Pancreas (tissue), 10 donors: ENCODE measurements at regions not wholly inside any gene's neighbourhood (a gene's known extent, or its start where the extent isn't known, plus 50 kb on each side); places are given as distances from the start of the nearest gene placed in this dataset.

Source experiments
- ATAC-seq, 4 donors: fragments of 200-7000 bp; cut with Tn5 transposase; one replicate each; pipeline versions ENCODE4 v1.8.0 to v1.9.1; 2020; ENCODE audit warnings: mild to moderate bottlenecking in 4 of 4, moderate library complexity in 4 of 4
- DNase-seq, 6 donors: peaks; one replicate each; pipeline ENCODE4 v3.0.0-alpha.2; 2020
- FAIRE-seq: peaks from 2 replicates; lab custom pipeline; 2012; peaks lifted over from hg19 to GRCh38; lab: Jason Lieb, UNC
- H3K27ac ChIP-seq, 4 donors: fragments of 200-600 bp; sonication (generic); 1 replicate in 3 of 4; 2 replicates in 1 of 4; pipeline versions ENCODE4 v1.5.0 to v1.8.0; 2020
- H3K27me3 ChIP-seq, 4 donors: fragments of 200-600 bp; one replicate each; pipeline ENCODE4 v1.8.0; 2021
- H3K36me3 ChIP-seq, 3 donors: fragments of 200-600 bp; sonication (generic) in 1 of 3; one replicate each; pipeline versions ENCODE4 v1.5.0 to v1.8.0; 2020 to 2021
- H3K4me1 ChIP-seq, 3 donors: fragments of 200-600 bp; one replicate each; pipeline ENCODE4 v1.8.0; 2021
- H3K4me3 ChIP-seq, 4 donors: fragments of 200-600 bp; sonication (generic) in 2 of 4; one replicate each; pipeline versions ENCODE4 v1.5.0 to v1.8.0; 2020 to 2021
- H3K9me3 ChIP-seq, 4 donors: fragments of 200-600 bp; one replicate each; pipeline ENCODE4 v1.8.0; 2021
- CTCF ChIP-seq, 4 donors: fragments of 200-600 bp; sonication (generic) in 3 of 4; IDR thresholded peaks; one replicate each; pipeline versions ENCODE4 v1.5.0 to v1.8.0; 2021; ENCODE audit warnings: antibody characterized with exemption in 4 of 4
- WGBS, 2 donors: extraction: QIAGEN DNeasy Blood & Tissue Kit; methylation state at CpG; one replicate each; pipeline ENCODE4 v1.1.7; 2013; 5-methylcytosine and 5-hydroxymethylcytosine counted together
- intact Hi-C, 3 donors: fragments of 100-400 bp; cut with DNase I; formaldehyde crosslinking; loops; one replicate each; pipeline versions ENCODE4 v1.11.1 to v1.14.2; 2022
- donor health status: healthy with polysubstance abuse.
- donor health status: DM: no; HTN: no; CAD: no; lungs with moderate emphysema.
- donor health status: DM: no; HTN: no; CAD: no.
- donor health status: control.
- donor health status: control.
- donor health status: Bipolar disorder and iron deficiency.
- donor health status: DM: yes; HTN: yes; CAD: no.
- donor health status: DM: no; HTN: no; CAD: no.
- donor health status: DM: no; HTN: no; CAD: no.
- donor health status: DM: yes; HTN: yes; CAD: no.

- no peak for TF ChIP-seq CTCF (IDR thresholded peaks at IDR 0.05)
- no peak for DNase-seq
These were observed 64.7 kb downstream of the POM121L12 start for GRCh38 chr7:53100091-53100490.

GRCh38 chr7:53101026-53101425 lies 65.6 kb downstream of the POM121L12 start:
- no peak for ATAC-seq
- Histone ChIP-seq H3K36me3 (no peaks in the 10 kb centered on the region), H3K4me1 (no peaks in the 10 kb centered on the region), H3K27me3 (no peaks in the 10 kb centered on the region), H3K9me3 (no peaks in the 10 kb centered on the region), H3K4me3 (no peak overlapping the region), H3K27ac (no peak overlapping the region)
- 59 to 75% methylated on average over 7 of the region's 7 CpGs for WGBS, 2 donors
- intact Hi-C loops = no loop called here
- DNase-seq = no peak
- FAIRE-seq = no peak
- no peak for TF ChIP-seq CTCF (IDR thresholded peaks at IDR 0.05)

More at GRCh38 chr7:53100091-53100490, 64.7 kb downstream of the POM121L12 start:
- no peaks in the 10 kb centered on the region for H3K36me3 ChIP-seq
- no peaks in the 10 kb centered on the region for H3K4me1 ChIP-seq
- ATAC-seq (no peak), FAIRE-seq (no peak)
- no peak overlapping the region for H3K4me3 ChIP-seq
- H3K27me3 ChIP-seq = no peaks in the 10 kb centered on the region
- intact Hi-C loops = no loop called here
- H3K9me3 ChIP-seq = no peaks in the 10 kb centered on the region
- no peak overlapping the region for H3K27ac ChIP-seq
- WGBS, 2 donors = 38 to 55% methylated on average over 4 of the region's 4 CpGs

- H3K9me3 ChIP-seq = no peaks in the 10 kb centered on the region
- H3K27me3 ChIP-seq = no peaks in the 10 kb centered on the region
- no peak overlapping the region for H3K4me3 ChIP-seq
- no peaks in the 10 kb centered on the region for H3K4me1 ChIP-seq
- H3K36me3 ChIP-seq = no peaks in the 10 kb centered on the region
- intact Hi-C loops = no loop called here
- no peak overlapping the region for H3K27ac ChIP-seq
- TF ChIP-seq CTCF (IDR thresholded peaks at IDR 0.05) = no peak
- FAIRE-seq = no peak
- no peak for DNase-seq
- whole genome bisulfite sequencing, 2 donors = 59 to 72% methylated on average over 4 of the region's 4 CpGs
- no peak for ATAC-seq
These were observed 75.0 kb downstream of the POM121L12 start for GRCh38 chr7:53110425-53110824.

GRCh38 chr7:53111031-53111430 lies 75.6 kb downstream of the POM121L12 start:
- no peaks in the 10 kb centered on the region for H3K36me3 ChIP-seq
- FAIRE-seq (no peak), ATAC-seq (no peak)

More at GRCh38 chr7:53111031-53111430, 75.6 kb downstream of the POM121L12 start:
- no peak for TF ChIP-seq CTCF (IDR thresholded peaks at IDR 0.05)
- no peaks in the 10 kb centered on the region for H3K27me3 ChIP-seq
- H3K9me3 ChIP-seq = no peaks in the 10 kb centered on the region
- H3K27ac ChIP-seq = no peak overlapping the region
- intact Hi-C loops = no loop called here
- no peak overlapping the region for H3K4me3 ChIP-seq
- H3K4me1 ChIP-seq = no peaks in the 10 kb centered on the region
- 51 to 54% methylated on average over 1 of the region's 1 CpG for WGBS, 2 donors
- no peak for DNase-seq
